GM23248 (cell line): ENCODE measurements at regions not wholly inside any gene's neighbourhood (a gene's known extent, or its start where the extent isn't known, plus 50 kb on each side); places are given as distances from the start of the nearest gene placed in this dataset.

Experiments
- EZH2 ChIP-seq: fragments of 200-600 bp; sonication (generic); IDR thresholded peaks from 2 replicates; pipeline ENCODE4 v1.6.1; 2018; ENCODE audit warnings: antibody characterized with exemption, mild to moderate bottlenecking; ENCODE audit not compliant: insufficient read depth, poor library complexity, severe bottlenecking
- EZH2phosphoT487 ChIP-seq: fragments of 200-600 bp; sonication (generic); IDR thresholded peaks from 2 replicates; pipeline ENCODE4 v1.6.1; 2018; ENCODE audit warnings: antibody characterized with exemption, moderate library complexity, mild to moderate bottlenecking, low read depth; ENCODE audit not compliant: insufficient read depth

DNA sequence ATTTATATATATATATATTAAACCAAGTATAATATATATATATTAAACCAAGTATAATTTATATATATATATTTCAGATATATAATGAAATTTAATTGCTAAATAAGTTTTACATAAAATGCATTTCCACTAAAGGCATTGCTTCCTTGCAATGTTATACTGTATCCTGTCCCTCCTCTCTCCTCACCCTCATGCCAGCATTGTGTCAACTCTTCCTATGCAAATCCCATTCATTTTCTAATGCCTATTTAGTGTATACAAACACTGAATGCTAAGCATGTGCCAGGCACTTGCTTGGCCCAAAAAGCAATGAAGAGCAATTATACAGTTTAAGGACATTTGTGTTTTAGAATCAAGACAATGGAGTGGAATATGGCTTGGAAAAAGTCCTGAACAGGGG is 71.7 kb upstream of the PRMT6 start:
- no peak for TF ChIP-seq EZH2
- TF ChIP-seq EZH2phosphoT487 = no peak
